B cell (primary cell): ENCODE measurements at regions not wholly inside any gene's neighbourhood (a gene's known extent, or its start where the extent isn't known, plus 50 kb on each side); places are given as distances from the start of the nearest gene placed in this dataset.
"Not testable (repeated sequence)": the region's sequence is repeated elsewhere in the genome, so short reads cannot be mapped to it uniquely, and the experiment has no call there.

Experiments used
- ATAC-seq: fragments of 200-7000 bp; cut with Tn5 transposase; one replicate; pipeline ENCODE4 v1.10.0; 2021; ENCODE audit warnings: low read depth, mild to moderate bottlenecking, moderate number of reproducible peaks, moderate library complexity
- CTCF ChIA-PET: fragments of 350-600 bp; sonication (Branson Sonifier 250); formaldehyde crosslinking; loops from one replicate; lab custom pipeline; 2021; ENCODE audit warnings: antibody characterized with exemption, inconsistent platforms; lab: Charles Lee
- POLR2A ChIA-PET: fragments of 350-600 bp; sonication (Branson Sonifier 250); formaldehyde crosslinking; loops from one replicate; lab custom pipeline; 2021; ENCODE audit warnings: antibody characterized with exemption; lab: Charles Lee
- DNase-seq: peaks from one replicate; pipeline ENCODE4 v3.0.0; 2013
- H2AFZ ChIP-seq: 2 replicates; pipeline ENCODE4 v1.6.1; 2012; ENCODE audit warnings: mild to moderate bottlenecking, low read depth, low read length; ENCODE audit not compliant: insufficient read depth, poor library complexity, severe bottlenecking
- H3K27ac ChIP-seq, 2 donors: 1 replicate in 1 of 2; 2 replicates in 1 of 2; pipeline ENCODE4 v1.5.1; 2012 to 2013; ENCODE audit warnings: low read length in 2 of 2, mild to moderate bottlenecking in 2 of 2, moderate library complexity in 1 of 2
- H3K27me3 ChIP-seq, 4 experiments: fragments of 200-600 bp in 1 of 4; sonication (generic) in 1 of 4; replicated peaks in 1 of 4; 1 replicate in 2 of 4; 2 replicates in 2 of 4; pipeline versions ENCODE4 v1.6.1 to v1.7.0; 2013 to 2016; ENCODE audit warnings: low read length in 3 of 4, mild to moderate bottlenecking in 2 of 4, mixed read lengths in 1 of 4, moderate library complexity in 1 of 4; ENCODE audit not compliant: insufficient read depth in 4 of 4, control insufficient read depth in 3 of 4; ENCODE audit errors: control extremely low read depth in 1 of 4
- H3K36me3 ChIP-seq, 2 experiments: replicated peaks in 1 of 2; 1 replicate in 1 of 2; 2 replicates in 1 of 2; pipeline versions ENCODE4 v1.6.1 to v1.7.1; 2013; ENCODE audit warnings: low read length in 1 of 2; ENCODE audit not compliant: insufficient read depth in 2 of 2, control insufficient read depth in 1 of 2; ENCODE audit errors: control extremely low read depth in 1 of 2, extremely low read depth in 1 of 2
- H3K4me1 ChIP-seq, 2 donors: fragments of 200-600 bp in 1 of 2; sonication (generic) in 1 of 2; 1 replicate in 1 of 2; 2 replicates in 1 of 2; pipeline versions ENCODE4 v1.5.1 to v1.6.1; 2013 to 2017; ENCODE audit warnings: low read length in 2 of 2; ENCODE audit not compliant: control insufficient read depth in 2 of 2, insufficient read depth in 2 of 2
- H3K4me2 ChIP-seq: replicated peaks from 2 replicates; pipeline ENCODE3; 2012; ENCODE audit warnings: mild to moderate bottlenecking, low read depth, low read length; ENCODE audit not compliant: poor library complexity, severe bottlenecking
- H3K4me3 ChIP-seq, 5 experiments: fragments of 200-600 bp in 1 of 5; sonication (generic) in 1 of 5; 1 replicate in 3 of 5; 2 replicates in 2 of 5; pipeline versions ENCODE4 v1.5.1 to v1.7.0; 2011 to 2016; ENCODE audit warnings: low read length in 4 of 5, mild to moderate bottlenecking in 4 of 5, low read depth in 2 of 5, control low read depth in 1 of 5, moderate library complexity in 1 of 5; ENCODE audit not compliant: insufficient read depth in 1 of 5; ENCODE audit errors: control extremely low read depth in 1 of 5, extremely low read depth in 1 of 5
- H3K79me2 ChIP-seq: fragments of 200-600 bp; sonication (generic); one replicate; pipeline ENCODE4 v1.6.0; 2016; ENCODE audit warnings: low read length; ENCODE audit not compliant: control insufficient read depth, insufficient read depth
- H3K9ac ChIP-seq: fragments of 200-600 bp; sonication (generic); 2 replicates; pipeline ENCODE4 v1.6.1; 2017; ENCODE audit warnings: mild to moderate bottlenecking, low read length, moderate library complexity
- H3K9me3 ChIP-seq, 3 donors: one replicate each; pipeline versions ENCODE4 v1.6.1 to v1.7.1; 2013; ENCODE audit warnings: low read length in 2 of 3; ENCODE audit not compliant: control insufficient read depth in 2 of 3, insufficient read depth in 1 of 3; ENCODE audit errors: control extremely low read depth in 1 of 3
- H4K20me1 ChIP-seq: 2 replicates; pipeline ENCODE4 v1.6.0; 2012; ENCODE audit warnings: mild to moderate bottlenecking, low read length; ENCODE audit not compliant: insufficient read depth, control insufficient read depth, poor library complexity, severe bottlenecking
- H3K27ac Mint-ChIP-seq: one replicate; pipeline ENCODE4 v1.8.0; 2021; ENCODE audit warnings: mixed read lengths
- H3K27me3 Mint-ChIP-seq: one replicate; pipeline ENCODE4 v1.8.0; 2021; ENCODE audit warnings: mixed read lengths
- H3K4me1 Mint-ChIP-seq: one replicate; pipeline ENCODE4 v1.8.0; 2021; ENCODE audit warnings: mixed read lengths
- H3K4me3 Mint-ChIP-seq: one replicate; pipeline ENCODE4 v1.8.0; 2021; ENCODE audit warnings: mixed read lengths
- H3K9me3 Mint-ChIP-seq: one replicate; pipeline ENCODE4 v1.8.0; 2022; ENCODE audit warnings: mixed read lengths; ENCODE audit not compliant: insufficient read depth
- EZH2 ChIP-seq: IDR thresholded peaks from 2 replicates; pipeline ENCODE4 v1.6.1; 2012; ENCODE audit warnings: borderline replicate concordance, low read depth, mild to moderate bottlenecking, moderate library complexity, low read length; ENCODE audit not compliant: insufficient read depth, poor library complexity, severe bottlenecking
- WGBS: methylation state at CpG from one replicate; pipeline ENCODE4 v1.1.5; 2013; ENCODE audit warnings: missing lambda C conversion rate; ENCODE audit not compliant: insufficient coverage; 5-methylcytosine and 5-hydroxymethylcytosine counted together
- intact Hi-C: fragments of 100-400 bp; cut with micrococcal nuclease; formaldehyde crosslinking; loops from one replicate; pipeline ENCODE4 v1.10.0; 2022
- TF ChIP-seq, protein P1 (sequence below): fragments of 200-600 bp; IDR thresholded peaks from one replicate; pipeline ENCODE4 v1.8.0; 2022; ENCODE audit warnings: antibody characterized with exemption, mild to moderate bottlenecking

GRCh38 chr9:15058236-15058635, 148.0 kb upstream of the FREM1 start:
- H3K79me2 ChIP-seq: no peaks in the 10 kb centered on the region
- ATAC-seq: no peak
- Mint-ChIP-seq H3K27ac (no peak overlapping the region), H3K4me3 (no peak overlapping the region), H3K4me1 (no peaks in the 10 kb centered on the region), H3K27me3 (peaks cover 9% of the 10 kb centered on the region), H3K9me3 (no peaks in the 10 kb centered on the region)
- no peaks in the 10 kb centered on the region for H3K4me1 ChIP-seq
- no peak for DNase-seq
- no peak overlapping the region for H3K27ac ChIP-seq
- intact Hi-C loops: no loop called here
- no peak overlapping the region for H2AFZ ChIP-seq
- WGBS: no CpG with 5 or more reads among the region's 4 CpGs
- TF ChIP-seq EZH2: no peak
- TF ChIP-seq, protein P1, sequence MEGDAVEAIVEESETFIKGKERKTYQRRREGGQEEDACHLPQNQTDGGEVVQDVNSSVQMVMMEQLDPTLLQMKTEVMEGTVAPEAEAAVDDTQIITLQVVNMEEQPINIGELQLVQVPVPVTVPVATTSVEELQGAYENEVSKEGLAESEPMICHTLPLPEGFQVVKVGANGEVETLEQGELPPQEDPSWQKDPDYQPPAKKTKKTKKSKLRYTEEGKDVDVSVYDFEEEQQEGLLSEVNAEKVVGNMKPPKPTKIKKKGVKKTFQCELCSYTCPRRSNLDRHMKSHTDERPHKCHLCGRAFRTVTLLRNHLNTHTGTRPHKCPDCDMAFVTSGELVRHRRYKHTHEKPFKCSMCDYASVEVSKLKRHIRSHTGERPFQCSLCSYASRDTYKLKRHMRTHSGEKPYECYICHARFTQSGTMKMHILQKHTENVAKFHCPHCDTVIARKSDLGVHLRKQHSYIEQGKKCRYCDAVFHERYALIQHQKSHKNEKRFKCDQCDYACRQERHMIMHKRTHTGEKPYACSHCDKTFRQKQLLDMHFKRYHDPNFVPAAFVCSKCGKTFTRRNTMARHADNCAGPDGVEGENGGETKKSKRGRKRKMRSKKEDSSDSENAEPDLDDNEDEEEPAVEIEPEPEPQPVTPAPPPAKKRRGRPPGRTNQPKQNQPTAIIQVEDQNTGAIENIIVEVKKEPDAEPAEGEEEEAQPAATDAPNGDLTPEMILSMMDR: no peak
- ChIA-PET POLR2A (no interaction called here), CTCF (no interaction called here)
- H3K4me2 ChIP-seq: no peak overlapping the region
- no peaks in the 10 kb centered on the region for H3K36me3 ChIP-seq
- no peak overlapping the region for H3K4me3 ChIP-seq
- H3K9ac ChIP-seq: no peak overlapping the region
- H3K27me3 ChIP-seq: no peaks in the 10 kb centered on the region
- H3K9me3 ChIP-seq: peaks cover 0 to 6% (median 0%) of the 10 kb centered on the region in 3 donors
- no peaks in the 10 kb centered on the region for H4K20me1 ChIP-seq

DNA sequence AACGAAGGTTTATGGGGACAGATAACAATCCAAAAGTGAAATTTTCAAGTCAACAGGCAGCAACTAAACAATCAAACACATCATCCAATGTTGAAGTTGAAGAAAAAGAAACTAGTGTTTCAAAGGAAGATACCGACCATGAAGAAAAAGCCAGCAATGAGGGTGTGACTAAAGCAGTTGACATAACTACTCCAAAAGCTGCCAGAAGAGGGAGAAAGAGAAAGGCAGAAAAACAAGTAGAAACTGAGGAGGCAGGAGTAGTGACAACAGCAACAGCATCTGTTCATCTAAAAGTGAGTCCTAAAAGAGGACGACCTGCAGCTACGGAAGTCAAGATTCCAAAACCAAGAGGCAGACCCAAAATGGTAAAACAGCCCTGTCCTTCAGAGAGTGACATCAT, 145.1 kb upstream of the FREM1 start:
- H3K79me2 ChIP-seq, ATAC-seq, H3K4me3 Mint-ChIP-seq, H3K4me1 ChIP-seq, H3K4me3 ChIP-seq, H4K20me1 ChIP-seq, CTCF ChIA-PET, POLR2A ChIA-PET, H3K4me1 Mint-ChIP-seq, H2AFZ ChIP-seq, H3K27ac Mint-ChIP-seq, DNase-seq, H3K36me3 ChIP-seq, H3K27me3 ChIP-seq, H3K9me3 ChIP-seq, H3K9me3 Mint-ChIP-seq, H3K9ac ChIP-seq, H3K4me2 ChIP-seq, H3K27me3 Mint-ChIP-seq, intact Hi-C loops, H3K27ac ChIP-seq: not testable (repeated sequence)
- WGBS: 79% methylated on average over 3 of the region's 4 CpGs
